ENCODE measurements at regions not wholly inside any gene's neighbourhood (a gene's known extent, or its start where the extent isn't known, plus 50 kb on each side); places are given as distances from the start of the nearest gene placed in this dataset.

DNA sequence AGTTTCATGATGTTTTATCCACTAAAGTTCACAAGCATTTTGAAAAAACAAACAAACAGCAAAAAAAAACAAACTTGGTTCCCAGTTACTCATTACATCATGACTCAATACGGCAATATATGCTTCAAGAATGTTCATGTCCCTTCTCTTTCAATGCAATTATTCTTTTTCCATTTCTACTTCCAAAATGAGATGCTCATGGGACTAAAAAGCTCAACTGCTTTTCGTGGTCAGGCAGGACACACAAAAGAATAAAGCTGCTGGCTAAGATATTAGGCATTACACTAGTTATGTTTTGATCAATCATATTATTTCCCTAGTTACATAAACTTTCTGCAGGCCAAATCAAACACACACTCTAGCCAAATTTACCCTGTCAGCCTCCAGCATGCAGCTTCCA lies 301.3 kb downstream of the EPHA4 start:
- no peaks in the 10 kb centered on the region for H3K27me3 ChIP-seq
- H3K36me3 ChIP-seq, result no peaks in the 10 kb centered on the region
- no peaks in the 10 kb centered on the region for H3K9me3 ChIP-seq (ENCODE audit: low read depth)
- TF ChIP-seq, protein P1, sequence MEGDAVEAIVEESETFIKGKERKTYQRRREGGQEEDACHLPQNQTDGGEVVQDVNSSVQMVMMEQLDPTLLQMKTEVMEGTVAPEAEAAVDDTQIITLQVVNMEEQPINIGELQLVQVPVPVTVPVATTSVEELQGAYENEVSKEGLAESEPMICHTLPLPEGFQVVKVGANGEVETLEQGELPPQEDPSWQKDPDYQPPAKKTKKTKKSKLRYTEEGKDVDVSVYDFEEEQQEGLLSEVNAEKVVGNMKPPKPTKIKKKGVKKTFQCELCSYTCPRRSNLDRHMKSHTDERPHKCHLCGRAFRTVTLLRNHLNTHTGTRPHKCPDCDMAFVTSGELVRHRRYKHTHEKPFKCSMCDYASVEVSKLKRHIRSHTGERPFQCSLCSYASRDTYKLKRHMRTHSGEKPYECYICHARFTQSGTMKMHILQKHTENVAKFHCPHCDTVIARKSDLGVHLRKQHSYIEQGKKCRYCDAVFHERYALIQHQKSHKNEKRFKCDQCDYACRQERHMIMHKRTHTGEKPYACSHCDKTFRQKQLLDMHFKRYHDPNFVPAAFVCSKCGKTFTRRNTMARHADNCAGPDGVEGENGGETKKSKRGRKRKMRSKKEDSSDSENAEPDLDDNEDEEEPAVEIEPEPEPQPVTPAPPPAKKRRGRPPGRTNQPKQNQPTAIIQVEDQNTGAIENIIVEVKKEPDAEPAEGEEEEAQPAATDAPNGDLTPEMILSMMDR (IDR thresholded peaks at IDR 0.05; ENCODE audit: low read depth, low read length), result no peak
- no peak overlapping the region for H3K4me3 ChIP-seq
- no peak for DNase-seq (ENCODE audit: low read depth in 1 of 2, low spot score in 1 of 2)
- no peak overlapping the region for H3K27ac ChIP-seq
- no peaks in the 10 kb centered on the region for H3K4me1 ChIP-seq (ENCODE audit: low read depth)

DNA sequence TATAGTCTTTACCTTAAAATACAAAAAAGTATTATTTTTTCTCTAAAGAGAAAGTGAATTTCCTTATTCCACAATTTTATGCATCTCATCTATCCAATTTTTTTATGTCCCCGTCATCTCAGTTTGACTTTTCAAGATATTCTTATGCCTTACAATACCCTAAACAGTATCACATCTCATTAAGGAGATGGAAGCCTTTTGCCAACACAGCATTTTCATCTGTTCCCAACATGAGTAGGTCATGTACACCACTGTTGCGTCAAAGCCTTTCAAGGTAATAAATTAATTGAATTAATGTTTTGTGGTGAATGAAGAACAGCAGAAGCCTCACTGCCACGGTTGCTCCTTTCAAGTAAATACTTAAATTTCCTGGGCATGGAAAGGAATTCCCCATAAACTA lies 299.4 kb downstream of the EPHA4 start:
- no peaks in the 10 kb centered on the region for H3K9me3 ChIP-seq (ENCODE audit: low read depth)

GRCh38 chr2:221276033-221276432 lies 296.1 kb downstream of the EPHA4 start:
- TF ChIP-seq, protein P1 (IDR thresholded peaks at IDR 0.05; ENCODE audit: low read depth, low read length), result no peak
- Histone ChIP-seq H3K4me3 (no peak overlapping the region), H3K27me3 (no peaks in the 10 kb centered on the region), H3K27ac (no peak overlapping the region), H3K36me3 (no peaks in the 10 kb centered on the region), H3K9me3 (ENCODE audit: low read depth) (no peaks in the 10 kb centered on the region), H3K4me1 (ENCODE audit: low read depth) (no peaks in the 10 kb centered on the region)
- DNase-seq (ENCODE audit: low read depth in 1 of 2, low spot score in 1 of 2), result no peak

More for the DNA sequence above, 299.4 kb downstream of the EPHA4 start:
- DNase-seq (ENCODE audit: low read depth in 1 of 2, low spot score in 1 of 2), result no peak
- TF ChIP-seq, protein P1 (IDR thresholded peaks at IDR 0.05; ENCODE audit: low read depth, low read length), result no peak
- H3K27ac ChIP-seq, result no peak overlapping the region
- H3K4me3 ChIP-seq, result no peak overlapping the region
- no peaks in the 10 kb centered on the region for H3K27me3 ChIP-seq
- H3K36me3 ChIP-seq, result no peaks in the 10 kb centered on the region
- no peaks in the 10 kb centered on the region for H3K4me1 ChIP-seq (ENCODE audit: low read depth)

GRCh38 chr2:221276601-221277000 lies 295.5 kb downstream of the EPHA4 start:
- no peaks in the 10 kb centered on the region for H3K4me1 ChIP-seq (ENCODE audit: low read depth)
- H3K4me3 ChIP-seq, result no peak overlapping the region
- no peaks in the 10 kb centered on the region for H3K9me3 ChIP-seq (ENCODE audit: low read depth)
- no peak overlapping the region for H3K27ac ChIP-seq
- TF ChIP-seq, protein P1 (IDR thresholded peaks at IDR 0.05; ENCODE audit: low read depth, low read length), result no peak
- no peaks in the 10 kb centered on the region for H3K27me3 ChIP-seq
- no peaks in the 10 kb centered on the region for H3K36me3 ChIP-seq
- DNase-seq (ENCODE audit: low read depth in 1 of 2, low spot score in 1 of 2), result no peak

GRCh38 chr2:221282386-221282785 lies 289.7 kb downstream of the EPHA4 start:
- TF ChIP-seq, protein P1 (IDR thresholded peaks at IDR 0.05; ENCODE audit: low read depth, low read length), result no peak
- no peak for DNase-seq (ENCODE audit: low read depth in 1 of 2, low spot score in 1 of 2)
- Histone ChIP-seq H3K27ac (no peak overlapping the region), H3K4me1 (ENCODE audit: low read depth) (peaks cover 6% of the 10 kb centered on the region), H3K9me3 (ENCODE audit: low read depth) (no peaks in the 10 kb centered on the region), H3K27me3 (no peaks in the 10 kb centered on the region), H3K36me3 (no peaks in the 10 kb centered on the region), H3K4me3 (no peak overlapping the region)

Measured in cardiac muscle cell (in vitro differentiated cells and primary cell).